Common myeloid progenitor, CD34-positive (primary cell): ENCODE measurements at regions not wholly inside any gene's neighbourhood (a gene's known extent, or its start where the extent isn't known, plus 50 kb on each side); places are given as distances from the start of the nearest gene placed in this dataset.
"Not testable (repeated sequence)": the region's sequence is repeated elsewhere in the genome, so short reads cannot be mapped to it uniquely, and the experiment has no call there.

Source experiments
- CTCF ChIA-PET: fragments of 350-600 bp; sonication (Branson Sonifier 250); formaldehyde crosslinking; loops from one replicate; lab custom pipeline; 2021; ENCODE audit warnings: antibody characterized with exemption; lab: Charles Lee
- POLR2A ChIA-PET: fragments of 350-600 bp; sonication (Branson Sonifier 250); formaldehyde crosslinking; loops from one replicate; lab custom pipeline; 2021; ENCODE audit warnings: antibody characterized with exemption; lab: Charles Lee
- DNase-seq, 3 donors: peaks; one replicate each; pipeline versions ENCODE4 v3.0.0 to v3.0.0-alpha.2; 2013
- H3K27ac ChIP-seq, 2 experiments: 1 replicate in 1 of 2; 2 replicates in 1 of 2; pipeline ENCODE4 v1.7.0; 2013; ENCODE audit warnings: inconsistent platforms in 2 of 2, low read length in 2 of 2, mild to moderate bottlenecking in 2 of 2, low read depth in 1 of 2, moderate library complexity in 1 of 2; ENCODE audit not compliant: severe bottlenecking in 2 of 2, insufficient read depth in 1 of 2, poor library complexity in 1 of 2
- H3K27me3 ChIP-seq, 5 experiments: replicated peaks in 2 of 5; 1 replicate in 3 of 5; 2 replicates in 2 of 5; pipeline versions ENCODE4 v1.6.1 to v1.7.0; 2013; ENCODE audit warnings: low read length in 4 of 5, mild to moderate bottlenecking in 2 of 5, moderate library complexity in 2 of 5, inconsistent platforms in 1 of 5; ENCODE audit not compliant: insufficient read depth in 5 of 5, control insufficient read depth in 4 of 5
- H3K36me3 ChIP-seq, 4 experiments: 1 replicate in 2 of 4; 2 replicates in 2 of 4; pipeline versions ENCODE4 v1.6.1 to v1.7.0; 2013; ENCODE audit warnings: low read length in 3 of 4, control low read depth in 1 of 4, mild to moderate bottlenecking in 1 of 4; ENCODE audit not compliant: control insufficient read depth in 4 of 4, insufficient read depth in 4 of 4
- H3K4me1 ChIP-seq, 4 experiments: 1 replicate in 3 of 4; 2 replicates in 1 of 4; pipeline versions ENCODE4 v1.6.1 to v1.7.1; 2013; ENCODE audit warnings: low read length in 3 of 4, mild to moderate bottlenecking in 3 of 4, control low read depth in 1 of 4, inconsistent platforms in 1 of 4, moderate library complexity in 1 of 4; ENCODE audit not compliant: control insufficient read depth in 4 of 4, insufficient read depth in 4 of 4; ENCODE audit errors: control extremely low read depth in 1 of 4
- H3K4me3 ChIP-seq, 7 experiments: 1 replicate in 4 of 7; 2 replicates in 3 of 7; pipeline versions ENCODE4 v1.5.1 to v1.7.0; 2013; ENCODE audit warnings: mild to moderate bottlenecking in 7 of 7, low read length in 6 of 7, moderate library complexity in 6 of 7, inconsistent platforms in 2 of 7, low read depth in 2 of 7, control low read depth in 1 of 7; ENCODE audit not compliant: insufficient read depth in 4 of 7, control insufficient read depth in 1 of 7; ENCODE audit errors: extremely low read depth in 1 of 7
- H3K9me3 ChIP-seq, 5 experiments: 1 replicate in 4 of 5; 2 replicates in 1 of 5; pipeline versions ENCODE4 v1.6.1 to v1.7.1; 2013; ENCODE audit warnings: low read length in 4 of 5, mild to moderate bottlenecking in 2 of 5, inconsistent platforms in 1 of 5, low read depth in 1 of 5, moderate library complexity in 1 of 5; ENCODE audit not compliant: control insufficient read depth in 4 of 5, insufficient read depth in 2 of 5; ENCODE audit errors: control extremely low read depth in 1 of 5
- WGBS: methylation state at CpG from one replicate; pipeline ENCODE4 v1.1.5; 2013; ENCODE audit not compliant: insufficient coverage; 5-methylcytosine and 5-hydroxymethylcytosine counted together

DNA sequence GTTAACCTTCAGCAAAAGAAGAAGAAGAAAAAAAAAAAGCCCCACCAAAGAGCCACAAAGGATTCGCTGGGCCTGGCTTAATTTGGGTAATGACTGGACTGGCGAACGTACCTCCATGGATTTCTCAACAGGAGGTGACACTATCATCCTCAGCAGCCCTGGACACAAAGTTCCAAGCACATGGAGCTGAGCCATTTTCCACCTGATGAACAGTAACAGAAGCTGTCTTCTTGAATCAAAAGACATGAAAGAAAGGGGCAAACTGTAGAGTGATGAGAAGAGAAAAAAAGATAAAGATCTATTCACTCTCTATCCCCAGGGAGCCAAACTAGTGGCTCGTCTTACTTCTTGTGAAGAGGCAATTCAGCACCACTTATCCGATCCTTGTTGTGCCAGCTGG, 150.2 kb upstream of the TRPM3 start:
- no peak for DNase-seq
- WGBS: 100% methylated on average over 5 of the region's 5 CpGs
- H3K4me1 ChIP-seq: peaks cover 0 to 7% (median 6%) of the 10 kb centered on the region in 4 experiments
- H3K27ac ChIP-seq: no peak overlapping the region
- H3K27me3 ChIP-seq: no peaks in the 10 kb centered on the region
- H3K36me3 ChIP-seq: no peaks in the 10 kb centered on the region
- H3K9me3 ChIP-seq: peaks cover 0 to 3% (median 0%) of the 10 kb centered on the region in 5 experiments
- ChIA-PET POLR2A (no interaction called here), CTCF (no interaction called here)
- H3K4me3 ChIP-seq: no peak overlapping the region

DNA sequence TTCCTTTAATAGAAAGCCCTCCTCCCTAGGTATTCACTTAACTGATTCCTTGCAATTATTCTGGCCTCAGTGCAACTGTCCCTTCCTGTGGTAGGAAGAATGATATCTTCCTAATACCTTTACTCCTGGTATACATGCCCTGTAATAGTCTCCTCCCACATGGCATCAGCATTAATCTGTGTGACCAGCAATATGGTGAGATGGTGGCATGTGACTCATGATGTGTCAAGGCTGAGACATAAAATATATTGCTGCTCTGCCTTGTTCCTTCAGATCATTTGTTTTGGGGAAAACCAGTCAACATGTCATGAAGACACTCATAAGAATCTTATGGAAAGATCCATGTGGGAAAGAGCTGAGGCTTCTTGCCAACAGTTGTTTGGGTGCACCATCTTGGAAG, 149.1 kb upstream of the TRPM3 start:
- H3K27me3 ChIP-seq: no peaks in the 10 kb centered on the region
- H3K4me1 ChIP-seq: peaks cover 0 to 7% (median 6%) of the 10 kb centered on the region in 4 experiments
- H3K36me3 ChIP-seq: no peaks in the 10 kb centered on the region
- H3K9me3 ChIP-seq: peaks cover 0 to 3% (median 0%) of the 10 kb centered on the region in 5 experiments
- CTCF ChIA-PET: no interaction called here
- POLR2A ChIA-PET: no interaction called here
- no peak overlapping the region for H3K4me3 ChIP-seq
- no peak for DNase-seq
- no peak overlapping the region for H3K27ac ChIP-seq

DNA sequence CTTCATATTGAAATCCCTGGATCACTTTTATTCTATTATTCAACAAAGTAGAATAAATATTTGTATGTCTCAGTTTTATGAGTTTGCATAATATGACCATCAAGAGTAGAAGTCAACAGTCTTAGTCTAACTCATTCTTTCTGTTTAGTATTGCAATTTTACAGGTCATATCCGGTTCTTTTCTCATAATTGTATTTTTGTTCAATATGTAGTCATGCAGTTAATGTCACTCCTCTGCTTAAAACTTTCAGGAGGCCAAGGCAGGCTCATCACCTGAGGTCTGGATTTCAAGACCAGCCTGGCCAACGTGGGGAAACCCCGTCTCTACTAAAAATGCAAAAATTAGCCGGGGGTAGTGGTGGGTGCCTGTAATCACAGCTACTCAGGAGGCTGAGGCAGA, 148.4 kb upstream of the TRPM3 start:
- WGBS: 100% methylated on average over 3 of the region's 4 CpGs
- CTCF ChIA-PET: no interaction called here

DNA sequence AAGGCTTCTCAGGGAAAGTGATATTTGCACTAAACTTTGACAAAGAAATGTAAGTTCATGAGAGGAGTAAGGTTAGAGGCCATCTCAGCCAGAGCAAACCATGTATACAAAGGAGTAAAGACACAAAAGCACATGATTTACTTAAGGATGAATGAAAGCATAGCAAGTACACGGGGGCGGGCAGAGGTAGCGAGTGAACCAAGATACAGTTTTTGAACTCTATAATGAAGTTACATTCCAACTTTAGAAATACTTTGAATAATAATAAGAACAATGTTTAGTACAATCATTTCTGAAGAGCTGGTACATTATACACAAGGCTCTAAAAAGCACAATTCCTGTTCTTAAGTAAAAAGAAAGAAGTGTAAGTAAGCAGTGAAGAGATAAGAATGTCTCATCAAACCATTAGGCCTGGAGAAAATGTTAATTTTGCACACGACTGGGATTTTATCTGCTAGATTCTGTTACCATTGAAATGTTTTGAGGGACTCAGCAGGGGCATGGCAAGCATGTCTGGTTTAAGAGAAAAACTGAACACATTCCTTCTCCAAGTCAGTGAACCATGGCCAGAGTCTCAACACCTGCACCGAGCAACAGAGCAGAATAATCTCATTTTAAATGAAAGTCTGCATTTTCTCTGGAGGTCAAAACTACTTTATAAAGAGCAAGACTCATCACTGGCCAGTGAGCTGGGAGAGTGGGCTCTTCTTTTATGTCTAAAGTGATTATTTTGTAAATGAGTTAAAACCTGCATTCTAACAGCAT, 147.6 kb upstream of the TRPM3 start:
- no peaks in the 10 kb centered on the region for H3K27me3 ChIP-seq
- DNase-seq: no peak
- POLR2A ChIA-PET: no interaction called here
- H3K9me3 ChIP-seq: peaks cover 0 to 3% (median 0%) of the 10 kb centered on the region in 5 experiments
- 64% methylated on average over 2 of the region's 5 CpGs for WGBS
- no peak overlapping the region for H3K4me3 ChIP-seq
- H3K4me1 ChIP-seq: peaks cover 0 to 2% (median under 1%) of the 10 kb centered on the region in 4 experiments
- CTCF ChIA-PET: no interaction called here
- no peaks in the 10 kb centered on the region for H3K36me3 ChIP-seq
- H3K27ac ChIP-seq: no peak overlapping the region

More for the DNA sequence above, 148.4 kb upstream of the TRPM3 start:
- Histone ChIP-seq H3K27ac (no peak overlapping the region), H3K9me3 (peaks cover 0 to 3% (median 0%) of the 10 kb centered on the region in 5 experiments), H3K36me3 (no peaks in the 10 kb centered on the region), H3K27me3 (no peaks in the 10 kb centered on the region), H3K4me1 (peaks cover 0 to 6% (median 6%) of the 10 kb centered on the region in 4 experiments), H3K4me3 (no peak overlapping the region)
- POLR2A ChIA-PET: no interaction called here
- DNase-seq: no peak

DNA sequence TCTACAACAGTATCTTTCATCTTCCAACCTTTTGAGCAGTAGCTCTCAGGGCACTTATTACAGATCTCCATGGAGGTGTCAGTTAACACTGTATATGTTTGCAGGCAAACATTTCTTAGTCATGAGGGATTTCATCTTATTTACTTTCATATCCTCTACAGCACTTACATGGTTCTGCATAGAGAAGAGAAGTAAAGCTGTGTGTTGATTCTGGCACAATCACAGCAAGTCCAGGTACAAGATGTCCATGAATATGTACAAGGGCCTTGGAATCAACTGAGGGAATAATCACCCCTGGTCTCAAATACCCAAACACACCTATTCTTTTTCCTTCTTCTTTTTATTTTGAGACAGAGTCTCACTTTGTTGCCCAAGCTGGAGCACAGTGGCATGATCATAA, 142.0 kb upstream of the TRPM3 start:
- DNase-seq: no peak
- Histone ChIP-seq H3K4me3 (no peak overlapping the region), H3K4me1 (no peaks in the 10 kb centered on the region), H3K36me3 (no peaks in the 10 kb centered on the region), H3K9me3 (peaks cover 0 to 6% (median 1%) of the 10 kb centered on the region in 5 experiments), H3K27me3 (no peaks in the 10 kb centered on the region), H3K27ac (no peak overlapping the region)
- CTCF ChIA-PET: interaction anchor here (1.3 kb wide), 1 partner anchor 13 kb away, joined by 3 read pairs; no protein-coding TSS in a partner anchor
- POLR2A ChIA-PET: no interaction called here

DNA sequence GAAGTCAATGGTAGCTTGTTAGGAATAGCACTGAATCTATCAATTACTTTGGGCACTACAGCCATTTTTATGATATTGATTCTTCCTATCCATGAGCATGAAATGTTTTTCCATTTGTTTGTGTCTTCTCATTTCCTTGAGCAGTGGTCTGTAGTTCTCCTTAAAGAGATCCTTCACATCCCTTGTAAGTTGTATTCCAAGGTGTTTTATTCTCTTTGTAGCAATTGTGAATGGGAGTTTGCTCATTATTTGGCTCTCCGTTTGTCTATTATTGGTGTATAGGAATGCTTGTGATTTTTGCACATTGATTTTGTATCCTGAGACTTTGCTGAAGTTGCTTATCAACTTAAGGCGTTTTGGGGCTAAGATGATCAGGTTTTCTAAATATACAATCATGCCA, 139.0 kb upstream of the TRPM3 start:
- H3K4me1 ChIP-seq, H3K36me3 ChIP-seq, DNase-seq, H3K27me3 ChIP-seq, CTCF ChIA-PET, H3K27ac ChIP-seq, H3K9me3 ChIP-seq, H3K4me3 ChIP-seq, POLR2A ChIA-PET: not testable (repeated sequence)
- 83% methylated on average over 2 of the region's 2 CpGs for WGBS

DNA sequence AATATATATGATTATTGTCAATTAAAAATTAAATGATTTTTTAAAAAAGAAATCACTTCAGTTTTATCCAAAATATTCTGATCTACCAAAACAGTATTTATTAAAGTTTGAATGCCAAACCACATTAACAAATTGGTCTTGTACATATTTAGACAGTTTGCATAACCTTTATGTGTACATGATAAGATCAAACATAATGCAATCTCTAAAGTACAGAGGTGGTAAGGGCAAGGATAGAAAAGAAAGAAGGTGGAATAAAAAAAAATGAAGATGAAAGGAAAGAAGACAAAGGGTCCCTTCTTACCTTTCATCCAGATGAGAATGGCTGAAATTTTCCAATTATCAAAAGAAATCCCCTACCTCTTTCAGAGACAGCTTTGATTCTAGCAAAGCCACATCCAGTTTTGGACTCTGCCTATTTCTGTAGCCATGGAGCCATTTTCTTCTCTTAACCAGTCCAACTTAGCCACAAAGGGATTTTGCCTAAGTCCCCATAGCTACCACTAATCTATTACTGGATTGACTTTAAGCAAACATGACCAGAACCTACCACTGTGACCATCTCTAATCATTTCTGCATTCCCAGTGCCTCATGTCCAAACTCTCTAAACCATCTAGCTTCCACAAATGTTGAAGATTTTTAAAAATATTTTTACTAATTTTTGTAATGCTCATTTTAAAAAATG, 133.3 kb upstream of the TRPM3 start:
- Histone ChIP-seq H3K36me3 (no peaks in the 10 kb centered on the region), H3K4me3 (no peak overlapping the region), H3K27me3 (peaks cover 0 to 5% (median 0%) of the 10 kb centered on the region in 5 experiments), H3K27ac (no peak overlapping the region), H3K9me3 (no peaks in the 10 kb centered on the region), H3K4me1 (peaks cover 0 to under 1% (median 0%) of the 10 kb centered on the region in 4 experiments)
- no peak for DNase-seq
- POLR2A ChIA-PET: no interaction called here
- CTCF ChIA-PET: interaction anchor here (1.2 kb wide), 1 partner anchor 46 kb away, joined by 3 read pairs; no protein-coding TSS in a partner anchor
